ENCODE measurements at regions not wholly inside any gene's neighbourhood (a gene's known extent, or its start where the extent isn't known, plus 50 kb on each side); places are given as distances from the start of the nearest gene placed in this dataset.

DNA sequence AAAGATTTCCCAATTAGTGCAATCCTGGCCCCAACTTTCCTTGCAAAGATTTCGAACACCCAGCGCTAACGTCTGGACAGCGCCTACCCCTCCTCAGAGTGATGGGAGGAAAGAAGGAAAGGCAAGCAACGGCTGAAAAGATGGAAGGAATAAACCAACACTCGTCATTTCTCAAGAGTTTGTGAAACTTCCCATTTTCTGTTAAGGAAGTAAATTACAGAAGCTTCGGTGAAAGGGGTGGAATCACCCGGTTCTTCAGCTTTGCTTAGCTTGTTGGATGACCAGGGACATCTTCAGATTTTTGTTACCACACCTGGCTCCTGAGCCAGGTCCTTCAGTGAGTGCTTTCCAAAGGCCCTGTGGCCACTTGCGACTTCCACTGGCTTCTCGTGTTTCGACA is 313.1 kb downstream of the SKIDA1 start:
- Histone ChIP-seq H3K27ac (no peak overlapping the region), H3K4me3 (no peak overlapping the region), H3K4me1 (replicated peaks in 1 of 2) (no peaks in the 10 kb centered on the region)
- ATAC-seq (replicated peaks in 6 of 8): no peak
- in situ Hi-C loops (cut with MboI; ENCODE audit: low pct_unique_long_range_greater_than_20kb in 2 of 9, low sequenced_read_pairs in 9 of 9, unreplicated experiment in 9 of 9): no loop called here
- 48 to 100% (median 90%) methylated on average over 2 to 11 of the region's 11 CpGs; no CpG with 5 or more reads in 2 of the 10 experiments for WGBS, 10 experiments

GRCh38 chr10:21209495-21209894 is 312.4 kb upstream of the NEBL start:
- no peak overlapping the region for H3K27ac ChIP-seq
- no peak overlapping the region for H3K4me3 ChIP-seq
- ATAC-seq (replicated peaks in 6 of 8): no peak
- 10 to 100% (median 87%) methylated on average over 2 to 4 of the region's 4 CpGs for WGBS, 10 experiments
- in situ Hi-C loops (cut with MboI; ENCODE audit: low pct_unique_long_range_greater_than_20kb in 2 of 9, low sequenced_read_pairs in 9 of 9, unreplicated experiment in 9 of 9): no loop called here
- H3K4me1 ChIP-seq (replicated peaks in 1 of 2): no peaks in the 10 kb centered on the region

GRCh38 chr10:21208666-21209316 is 311.7 kb upstream of the NEBL start:
- ATAC-seq (replicated peaks in 6 of 8): no peak
- H3K27ac ChIP-seq: no peak overlapping the region
- H3K4me3 ChIP-seq: no peak overlapping the region
- in situ Hi-C loops (cut with MboI; ENCODE audit: low pct_unique_long_range_greater_than_20kb in 2 of 9, low sequenced_read_pairs in 9 of 9, unreplicated experiment in 9 of 9): no loop called here
- 20 to 100% (median 59%) methylated on average over 1 to 5 of the region's 7 CpGs for WGBS, 10 experiments
- no peaks in the 10 kb centered on the region for H3K4me1 ChIP-seq (replicated peaks in 1 of 2)

- 20 to 100% (median 60%) methylated on average over 1 to 4 of the region's 4 CpGs; no CpG with 5 or more reads in 1 of the 10 experiments for WGBS, 10 experiments
- Histone ChIP-seq H3K4me3 (no peak overlapping the region), H3K27ac (no peak overlapping the region), H3K4me1 (replicated peaks in 1 of 2) (no peaks in the 10 kb centered on the region)
- in situ Hi-C loops (cut with MboI; ENCODE audit: low pct_unique_long_range_greater_than_20kb in 2 of 9, low sequenced_read_pairs in 9 of 9, unreplicated experiment in 9 of 9): no loop called here
- ATAC-seq (replicated peaks in 6 of 8): no peak
Observed at GRCh38 chr10:21207852-21208646, 310.9 kb upstream of the NEBL start.

GRCh38 chr10:21205328-21205727 is 308.2 kb upstream of the NEBL start:
- in situ Hi-C loops (cut with MboI; ENCODE audit: low pct_unique_long_range_greater_than_20kb in 2 of 9, low sequenced_read_pairs in 9 of 9, unreplicated experiment in 9 of 9): no loop called here
- no peak overlapping the region for H3K4me3 ChIP-seq
- no peak for ATAC-seq (replicated peaks in 6 of 8)
- H3K4me1 ChIP-seq (replicated peaks in 1 of 2): no peaks in the 10 kb centered on the region
- H3K27ac ChIP-seq: no peak overlapping the region

DNA sequence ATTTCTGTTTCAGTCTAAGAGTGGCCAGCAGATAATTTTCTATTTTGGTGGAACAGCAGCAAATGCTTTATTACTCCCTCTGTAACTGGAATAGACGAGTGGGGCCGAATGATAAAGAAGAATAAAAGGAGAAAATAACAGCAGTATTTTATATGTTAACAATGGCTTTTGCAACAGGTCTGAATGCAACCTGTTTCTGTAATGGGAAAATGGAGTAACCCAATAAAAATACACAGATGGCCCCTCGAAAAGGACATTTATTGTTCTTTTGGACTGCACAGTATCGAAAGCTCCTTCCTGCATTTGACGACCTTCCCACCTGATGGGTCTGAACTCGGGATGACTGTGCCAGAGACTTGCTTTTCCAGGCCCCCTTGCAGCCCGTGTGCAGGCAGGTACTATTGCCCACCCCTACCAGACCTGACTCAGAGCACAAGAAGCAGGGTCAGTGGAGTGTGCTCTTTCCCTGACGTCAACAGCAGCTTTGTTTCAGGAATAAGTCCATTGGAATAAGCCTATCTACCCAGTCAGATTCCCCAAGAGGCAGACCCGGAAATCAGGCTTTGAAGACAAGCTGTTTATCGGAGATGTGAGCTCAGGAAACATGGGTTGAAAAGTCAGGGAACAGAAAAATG is 306.5 kb upstream of the NEBL start:
- 10 to 100% (median 75%) methylated on average over 1 to 9 of the region's 10 CpGs; no CpG with 5 or more reads in 2 of the 10 experiments for WGBS, 10 experiments
- Histone ChIP-seq H3K4me3 (no peak overlapping the region), H3K4me1 (replicated peaks in 1 of 2) (no peaks in the 10 kb centered on the region), H3K27ac (no peak overlapping the region)
- in situ Hi-C loops (cut with MboI; ENCODE audit: low pct_unique_long_range_greater_than_20kb in 2 of 9, low sequenced_read_pairs in 9 of 9, unreplicated experiment in 9 of 9): no loop called here
- ATAC-seq (replicated peaks in 6 of 8): no peak

DNA sequence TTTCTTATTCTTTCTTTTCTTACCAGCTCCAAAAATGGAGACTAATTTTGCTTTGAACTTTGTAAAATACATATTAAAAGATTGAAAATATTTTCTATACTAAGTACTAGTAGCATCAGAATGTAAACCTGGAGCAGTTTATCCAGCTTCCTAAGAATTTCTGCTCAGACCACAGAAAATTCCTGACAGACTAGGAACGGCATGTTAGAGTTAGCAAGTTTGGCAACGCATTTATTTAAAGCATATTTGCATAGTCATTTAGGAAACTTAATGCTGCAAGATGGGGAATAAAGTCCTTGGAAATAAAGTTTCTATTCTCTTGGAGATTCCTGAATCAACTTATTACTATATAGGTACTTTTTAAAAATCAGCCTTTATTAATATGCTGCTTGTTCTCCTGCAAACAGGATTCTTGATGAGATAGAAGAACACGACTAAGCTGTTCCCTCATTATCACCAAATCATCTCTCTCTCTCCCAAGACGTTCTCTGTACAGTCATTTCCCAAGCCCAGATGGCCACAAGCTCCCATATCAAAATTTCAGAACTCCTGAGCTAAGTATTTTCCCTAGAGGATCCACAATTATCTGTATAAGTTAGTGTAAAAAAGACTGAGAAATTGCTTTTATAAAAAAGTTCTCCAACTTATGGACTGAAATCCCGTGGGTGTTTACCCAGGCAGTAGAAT is 305.8 kb upstream of the NEBL start:
- no peak overlapping the region for H3K4me3 ChIP-seq
- no peak for ATAC-seq (replicated peaks in 6 of 8)
- H3K4me1 ChIP-seq (replicated peaks in 1 of 2): no peaks in the 10 kb centered on the region
- in situ Hi-C loops (cut with MboI; ENCODE audit: low pct_unique_long_range_greater_than_20kb in 2 of 9, low sequenced_read_pairs in 9 of 9, unreplicated experiment in 9 of 9): no loop called here
- 0 to 100% (median 5%) methylated on average over 1 to 5 of the region's 5 CpGs; no CpG with 5 or more reads in 3 of the 10 experiments for WGBS, 10 experiments
- H3K27ac ChIP-seq: no peak overlapping the region

- H3K4me1 ChIP-seq (replicated peaks in 1 of 2): peaks cover 0 to 2% of the 10 kb centered on the region in 2 donors
- in situ Hi-C loops (cut with MboI; ENCODE audit: low pct_unique_long_range_greater_than_20kb in 2 of 9, low sequenced_read_pairs in 9 of 9, unreplicated experiment in 9 of 9): no loop called here
Observed at GRCh38 chr10:21199501-21199900, 302.4 kb upstream of the NEBL start.

GRCh38 chr10:21197838-21198237 is 300.7 kb upstream of the NEBL start:
- Histone ChIP-seq H3K27ac (no peak overlapping the region), H3K4me3 (no peak overlapping the region), H3K4me1 (replicated peaks in 1 of 2) (peaks cover 0 to 4% of the 10 kb centered on the region in 2 donors)
- 0 to 100% (median 80%) methylated on average over 1 to 3 of the region's 3 CpGs; no CpG with 5 or more reads in 1 of the 10 experiments for WGBS, 10 experiments
- in situ Hi-C loops (cut with MboI; ENCODE audit: low pct_unique_long_range_greater_than_20kb in 2 of 9, low sequenced_read_pairs in 9 of 9, unreplicated experiment in 9 of 9): no loop called here
- no peak for ATAC-seq (replicated peaks in 6 of 8)

More at GRCh38 chr10:21199501-21199900, 302.4 kb upstream of the NEBL start:
- no peak overlapping the region for H3K4me3 ChIP-seq
- ATAC-seq (replicated peaks in 6 of 8): no peak
- H3K27ac ChIP-seq: no peak overlapping the region

DNA sequence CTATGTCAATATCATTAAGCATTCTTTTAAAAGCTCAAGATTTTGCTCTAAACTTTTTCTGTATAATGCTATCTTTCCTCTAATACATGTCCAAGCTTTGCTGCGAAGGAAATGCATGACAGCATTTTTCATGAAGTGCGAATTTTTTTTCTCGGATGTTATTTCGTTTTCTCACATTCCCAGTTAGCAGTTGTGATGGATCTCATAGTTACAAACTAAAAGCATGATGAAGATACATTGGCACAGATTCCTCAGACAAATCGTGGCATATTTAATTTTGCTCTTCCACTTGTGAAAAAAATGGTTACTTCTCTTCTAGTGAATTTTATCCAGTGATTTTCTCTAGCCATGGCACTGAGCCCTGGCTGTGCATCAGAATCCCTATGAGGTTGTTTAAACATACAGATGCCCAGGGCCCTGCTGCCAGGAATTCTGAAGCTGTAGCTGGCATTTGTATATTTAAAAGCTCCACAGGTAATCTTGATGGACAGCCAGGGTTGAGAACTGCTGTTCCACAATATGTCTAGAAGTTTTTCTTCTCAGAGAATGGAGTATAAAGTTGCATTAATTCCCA is 299.8 kb upstream of the NEBL start:
- in situ Hi-C loops (cut with MboI; ENCODE audit: low pct_unique_long_range_greater_than_20kb in 2 of 9, low sequenced_read_pairs in 9 of 9, unreplicated experiment in 9 of 9): no loop called here
- H3K27ac ChIP-seq: no peak overlapping the region
- no peak overlapping the region for H3K4me3 ChIP-seq
- peaks cover 0 to 4% of the 10 kb centered on the region in 2 donors for H3K4me1 ChIP-seq (replicated peaks in 1 of 2)
- ATAC-seq (replicated peaks in 6 of 8): no peak
- WGBS, 10 experiments: 20 to 100% (median 86%) methylated on average over 1 to 5 of the region's 5 CpGs

DNA sequence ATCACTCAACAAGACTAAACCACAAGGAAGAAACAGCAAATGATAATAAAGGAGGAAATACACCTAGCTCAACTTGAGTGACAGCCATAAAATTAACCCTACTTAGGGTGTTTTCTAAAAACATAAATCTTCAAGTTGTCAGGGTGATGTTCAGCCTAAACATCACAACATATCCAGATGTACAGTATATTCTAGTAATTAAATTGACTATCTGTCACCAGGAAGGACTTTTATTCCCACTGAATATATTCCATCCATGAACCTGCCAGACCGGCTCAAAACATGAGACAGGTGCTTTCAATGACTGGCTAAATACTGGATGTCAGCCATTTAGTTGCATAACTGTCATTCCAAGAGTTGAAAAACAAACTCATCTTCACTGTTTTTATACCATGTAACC is 298.1 kb upstream of the NEBL start:
- 0 to 100% (median 80%) methylated on average over 1 of the region's 1 CpG; no CpG with 5 or more reads in 4 of the 10 experiments for WGBS, 10 experiments
- H3K4me3 ChIP-seq: no peak overlapping the region
- no peak for ATAC-seq (replicated peaks in 6 of 8)
- no peak overlapping the region for H3K27ac ChIP-seq
- in situ Hi-C loops (cut with MboI; ENCODE audit: low pct_unique_long_range_greater_than_20kb in 2 of 9, low sequenced_read_pairs in 9 of 9, unreplicated experiment in 9 of 9): no loop called here
- peaks cover 0 to 4% of the 10 kb centered on the region in 2 donors for H3K4me1 ChIP-seq (replicated peaks in 1 of 2)

GRCh38 chr10:21194510-21194993 is 297.4 kb upstream of the NEBL start:
- H3K27ac ChIP-seq: no peak overlapping the region
- peak in 6 of 8 experiments; percentile 42 to 93 (median 78) for ATAC-seq (replicated peaks in 6 of 8)
- no peak overlapping the region for H3K4me3 ChIP-seq
- H3K4me1 ChIP-seq (replicated peaks in 1 of 2): peaks cover 0 to 4% of the 10 kb centered on the region in 2 donors
- 20 to 89% (median 73%) methylated on average over 1 to 5 of the region's 5 CpGs; no CpG with 5 or more reads in 6 of the 10 experiments for WGBS, 10 experiments
- in situ Hi-C loops (cut with MboI; ENCODE audit: low pct_unique_long_range_greater_than_20kb in 2 of 9, low sequenced_read_pairs in 9 of 9, unreplicated experiment in 9 of 9): no loop called here
